Suprapubic skin (tissue), 4 donors: ENCODE measurements at regions not wholly inside any gene's neighbourhood (a gene's known extent, or its start where the extent isn't known, plus 50 kb on each side); places are given as distances from the start of the nearest gene placed in this dataset.
"Not testable (repeated sequence)": the region's sequence is repeated elsewhere in the genome, so short reads cannot be mapped to it uniquely, and the experiment has no call there.

Experiments used
- DNase-seq, 2 donors: peaks; one replicate each; pipeline ENCODE4 v3.0.0-alpha.2; 2019; ENCODE audit warnings: low spot score in 2 of 2
- H3K27ac ChIP-seq: fragments of 200-600 bp; sonication (generic); one replicate; pipeline ENCODE4 v1.5.1; 2019
- H3K27me3 ChIP-seq: fragments of 200-600 bp; sonication (generic); one replicate; pipeline ENCODE4 v1.5.1; 2019
- H3K36me3 ChIP-seq: fragments of 200-600 bp; sonication (generic); one replicate; pipeline ENCODE4 v1.5.1; 2019
- H3K4me1 ChIP-seq: fragments of 200-600 bp; sonication (generic); one replicate; pipeline ENCODE4 v1.5.1; 2019
- H3K4me3 ChIP-seq: fragments of 200-600 bp; sonication (generic); one replicate; pipeline ENCODE4 v1.5.1; 2019; ENCODE audit warnings: mild to moderate bottlenecking
- H3K9me3 ChIP-seq: fragments of 200-600 bp; sonication (generic); one replicate; pipeline ENCODE4 v1.5.1; 2019
- EP300 ChIP-seq: sonication (generic); formaldehyde crosslinking; IDR thresholded peaks from one replicate; pipeline ENCODE4 v1.6.1; 2017; ENCODE audit warnings: antibody characterized with exemption
- POLR2A ChIP-seq, 2 donors: fragments of 450-650 bp; IDR thresholded peaks; one replicate each; pipeline ENCODE4 v1.6.1; 2017; ENCODE audit warnings: antibody characterized with exemption in 2 of 2, mild to moderate bottlenecking in 2 of 2, moderate library complexity in 2 of 2
- POLR2AphosphoS5 ChIP-seq, 3 donors: sonication (generic); formaldehyde crosslinking; IDR thresholded peaks; one replicate each; pipeline ENCODE4 v1.6.1; 2017; ENCODE audit warnings: antibody characterized with exemption in 3 of 3
- WGBS: methylation state at CpG from one replicate; pipeline ENCODE4 v1.1.5; 2018; 5-methylcytosine and 5-hydroxymethylcytosine counted together
- TF ChIP-seq, protein P1 (sequence below), 2 donors: fragments of 200-600 bp in 1 of 2; fragments of 450-650 bp in 1 of 2; sonication (generic) in 1 of 2; IDR thresholded peaks; one replicate each; pipeline ENCODE4 v1.5.1; 2016 to 2019; ENCODE audit warnings: antibody characterized with exemption in 2 of 2, mild to moderate bottlenecking in 1 of 2, moderate library complexity in 1 of 2

- TF ChIP-seq POLR2A (IDR thresholded peaks at IDR 0.05) (no peak), EP300 (no peak), POLR2AphosphoS5 (IDR thresholded peaks at IDR 0.05) (no peak)
- TF ChIP-seq, protein P1, sequence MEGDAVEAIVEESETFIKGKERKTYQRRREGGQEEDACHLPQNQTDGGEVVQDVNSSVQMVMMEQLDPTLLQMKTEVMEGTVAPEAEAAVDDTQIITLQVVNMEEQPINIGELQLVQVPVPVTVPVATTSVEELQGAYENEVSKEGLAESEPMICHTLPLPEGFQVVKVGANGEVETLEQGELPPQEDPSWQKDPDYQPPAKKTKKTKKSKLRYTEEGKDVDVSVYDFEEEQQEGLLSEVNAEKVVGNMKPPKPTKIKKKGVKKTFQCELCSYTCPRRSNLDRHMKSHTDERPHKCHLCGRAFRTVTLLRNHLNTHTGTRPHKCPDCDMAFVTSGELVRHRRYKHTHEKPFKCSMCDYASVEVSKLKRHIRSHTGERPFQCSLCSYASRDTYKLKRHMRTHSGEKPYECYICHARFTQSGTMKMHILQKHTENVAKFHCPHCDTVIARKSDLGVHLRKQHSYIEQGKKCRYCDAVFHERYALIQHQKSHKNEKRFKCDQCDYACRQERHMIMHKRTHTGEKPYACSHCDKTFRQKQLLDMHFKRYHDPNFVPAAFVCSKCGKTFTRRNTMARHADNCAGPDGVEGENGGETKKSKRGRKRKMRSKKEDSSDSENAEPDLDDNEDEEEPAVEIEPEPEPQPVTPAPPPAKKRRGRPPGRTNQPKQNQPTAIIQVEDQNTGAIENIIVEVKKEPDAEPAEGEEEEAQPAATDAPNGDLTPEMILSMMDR (IDR thresholded peaks at IDR 0.05) = no peak
- peaks cover 22% of the 10 kb centered on the region for H3K27me3 ChIP-seq
- H3K4me1 ChIP-seq = no peaks in the 10 kb centered on the region
- H3K36me3 ChIP-seq = no peaks in the 10 kb centered on the region
- no peak overlapping the region for H3K4me3 ChIP-seq
- H3K9me3 ChIP-seq = no peaks in the 10 kb centered on the region
- no peak overlapping the region for H3K27ac ChIP-seq
- 92% methylated on average over 2 of the region's 2 CpGs for WGBS
- no peak for DNase-seq
Measured at GRCh38 chr1:22333516-22334121, 118.0 kb upstream of the ZBTB40 start.

DNA sequence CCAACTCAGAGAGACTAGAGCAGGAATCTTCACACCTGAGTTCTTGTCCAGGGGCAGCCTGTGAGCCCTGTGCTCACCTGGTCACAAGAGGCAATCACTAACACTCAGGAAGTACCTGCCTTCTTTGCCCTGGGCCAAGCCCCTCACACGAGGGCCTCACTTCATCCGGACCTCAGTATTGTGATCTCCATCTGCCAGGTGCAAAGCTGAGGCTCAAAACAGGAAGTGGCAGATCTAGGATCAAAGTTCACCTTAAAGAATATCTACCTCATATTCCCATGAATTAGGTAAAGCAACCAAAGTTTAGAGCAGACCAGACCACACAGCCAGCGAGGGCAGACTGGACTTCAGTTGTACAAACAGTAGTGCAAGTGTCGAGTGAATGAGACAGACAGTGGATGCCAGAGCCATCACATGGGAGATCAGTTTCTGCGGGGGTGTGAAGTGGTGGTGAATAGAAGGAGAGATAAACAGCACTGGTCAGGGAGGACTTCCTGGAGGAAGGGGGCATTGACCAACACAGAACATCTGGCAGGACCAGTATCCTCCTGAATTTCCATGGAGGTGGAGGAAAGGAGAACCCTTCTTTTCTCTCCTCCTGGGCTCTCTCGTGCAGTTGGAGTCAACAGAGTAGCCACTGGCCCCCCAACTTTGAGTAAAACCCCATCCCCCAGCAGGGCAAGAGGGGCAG is 116.6 kb upstream of the ZBTB40 start:
- no peak overlapping the region for H3K4me3 ChIP-seq
- WGBS = 87% methylated on average over 6 of the region's 6 CpGs
- no peak overlapping the region for H3K27ac ChIP-seq
- H3K4me1 ChIP-seq = no peaks in the 10 kb centered on the region
- no peaks in the 10 kb centered on the region for H3K9me3 ChIP-seq
- peaks cover 35% of the 10 kb centered on the region for H3K27me3 ChIP-seq
- no peak for TF ChIP-seq EP300
- TF ChIP-seq, protein P1 (IDR thresholded peaks at IDR 0.05) = no peak
- no peak for TF ChIP-seq POLR2A (IDR thresholded peaks at IDR 0.05)
- no peak for TF ChIP-seq POLR2AphosphoS5 (IDR thresholded peaks at IDR 0.05)
- no peaks in the 10 kb centered on the region for H3K36me3 ChIP-seq
- no peak for DNase-seq

DNA sequence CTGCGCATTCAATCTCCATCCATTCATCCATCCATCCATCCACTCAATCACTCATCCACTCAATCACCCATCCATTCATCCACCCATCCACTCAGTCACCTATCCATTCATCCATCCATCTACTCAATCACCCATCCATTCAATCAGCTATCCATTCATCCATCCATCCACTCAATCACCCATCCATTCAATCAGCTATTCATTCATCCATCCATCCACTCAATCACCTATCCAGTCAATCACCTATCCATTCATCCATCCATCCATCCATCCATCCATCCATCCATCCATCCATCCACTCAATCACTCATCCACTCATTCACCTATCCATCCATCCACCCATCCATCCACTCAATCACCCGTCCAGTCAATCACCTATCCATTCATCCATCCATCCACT is 115.4 kb upstream of the ZBTB40 start:
- H3K27ac ChIP-seq, H3K4me1 ChIP-seq, DNase-seq, H3K9me3 ChIP-seq, H3K36me3 ChIP-seq, H3K4me3 ChIP-seq: not testable (repeated sequence)
- peaks cover 44% of the 10 kb centered on the region for H3K27me3 ChIP-seq
- 90% methylated on average over 2 of the region's 2 CpGs for WGBS

- not testable (repeated sequence) for H3K9me3 ChIP-seq, H3K4me1 ChIP-seq, DNase-seq, H3K4me3 ChIP-seq, H3K36me3 ChIP-seq, H3K27ac ChIP-seq
- 77% methylated on average over 2 of the region's 2 CpGs for WGBS
- H3K27me3 ChIP-seq = peaks cover 48% of the 10 kb centered on the region
Measured at GRCh38 chr1:22336696-22337545, 114.7 kb upstream of the ZBTB40 start.

DNA sequence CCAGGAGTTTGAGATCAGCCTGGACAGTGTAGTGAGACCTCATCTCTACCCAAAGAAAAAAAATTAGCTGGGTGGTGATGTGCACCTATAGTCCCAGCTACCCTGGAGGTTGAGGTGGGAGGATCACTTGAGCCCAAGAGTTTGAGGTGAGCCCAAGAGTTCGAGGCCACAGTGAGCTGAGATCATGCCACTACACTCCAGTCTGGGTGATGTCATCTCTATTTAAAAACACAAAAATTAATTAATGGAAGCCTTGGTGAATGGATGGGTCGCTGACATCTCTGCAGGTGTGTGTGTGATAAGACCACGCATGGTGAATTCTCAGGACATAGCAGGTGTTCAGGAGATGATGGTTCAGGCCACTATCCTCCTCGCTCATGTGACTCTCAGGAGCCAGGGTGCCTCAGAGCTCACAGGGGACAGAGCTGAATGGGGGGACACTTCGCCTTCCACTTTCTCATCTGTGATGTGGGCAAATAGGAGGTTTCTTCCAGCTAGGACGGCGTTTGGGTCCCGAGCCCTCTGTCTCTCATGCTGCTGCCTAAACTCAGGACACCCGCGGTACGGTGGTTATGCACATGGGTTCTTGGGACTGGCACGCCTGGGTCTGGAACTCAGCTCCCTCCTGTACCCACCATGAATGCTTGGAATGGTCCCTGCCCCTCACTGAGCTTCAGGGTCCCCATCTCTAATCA is 113.4 kb upstream of the ZBTB40 start:
- Histone ChIP-seq H3K4me3 (no peak overlapping the region), H3K9me3 (no peaks in the 10 kb centered on the region), H3K36me3 (no peaks in the 10 kb centered on the region), H3K4me1 (peaks cover 8% of the 10 kb centered on the region), H3K27me3 (peaks cover 49% of the 10 kb centered on the region), H3K27ac (no peak overlapping the region)
- TF ChIP-seq POLR2A (IDR thresholded peaks at IDR 0.05) (no peak), POLR2AphosphoS5 (IDR thresholded peaks at IDR 0.05) (no peak), EP300 (no peak)
- TF ChIP-seq, protein P1 (IDR thresholded peaks at IDR 0.05) = no peak
- no peak for DNase-seq
- WGBS = 91% methylated on average over 7 of the region's 12 CpGs

DNA sequence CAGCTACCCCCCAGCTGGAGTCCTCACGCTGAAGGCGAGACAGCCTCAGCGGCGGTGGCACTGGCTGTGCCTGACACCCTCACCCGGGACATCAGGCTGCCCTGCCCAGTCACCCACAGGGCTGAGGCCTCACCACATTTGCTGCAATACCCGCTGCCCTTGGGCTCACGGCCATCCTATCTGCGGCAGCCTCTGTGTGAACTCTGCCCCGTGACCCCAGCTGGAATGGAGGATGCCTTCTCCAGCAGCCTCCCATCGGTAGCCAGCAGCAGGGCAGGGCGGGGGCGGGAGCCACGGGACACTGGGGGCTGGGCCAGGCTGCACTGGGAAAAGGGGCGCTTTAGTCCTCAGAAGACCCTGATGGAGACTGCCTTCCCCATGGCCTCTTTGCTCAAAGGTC is 112.4 kb upstream of the ZBTB40 start:
- H3K27me3 ChIP-seq = peaks cover 55% of the 10 kb centered on the region
- peaks cover 8% of the 10 kb centered on the region for H3K4me1 ChIP-seq
- no peaks in the 10 kb centered on the region for H3K9me3 ChIP-seq
- no peaks in the 10 kb centered on the region for H3K36me3 ChIP-seq
- DNase-seq = no peak
- no peak overlapping the region for H3K27ac ChIP-seq
- H3K4me3 ChIP-seq = no peak overlapping the region
- TF ChIP-seq POLR2AphosphoS5 (IDR thresholded peaks at IDR 0.05) = no peak
- TF ChIP-seq POLR2A (IDR thresholded peaks at IDR 0.05) = no peak
- TF ChIP-seq EP300 = no peak
- TF ChIP-seq, protein P1 (IDR thresholded peaks at IDR 0.05) = no peak
- no CpG with 5 or more reads among the region's 14 CpGs for WGBS
